SK-N-MC (cell line): ENCODE measurements at regions not wholly inside any gene's neighbourhood (a gene's known extent, or its start where the extent isn't known, plus 50 kb on each side); places are given as distances from the start of the nearest gene placed in this dataset.

ENCODE experiments used
- EZH2 ChIP-seq: fragments of 200-600 bp; sonication (generic); IDR thresholded peaks from one replicate; pipeline ENCODE4 v1.6.1; 2017; ENCODE audit warnings: antibody characterized with exemption
- FOXP2 ChIP-seq: optimal IDR thresholded peaks from 2 replicates; pipeline ENCODE3; 2011; ENCODE audit warnings: mild to moderate bottlenecking, moderate library complexity; ENCODE audit not compliant: insufficient read depth; ENCODE audit errors: extremely low read length, control extremely low read depth
- POLR2AphosphoS5 ChIP-seq: IDR thresholded peaks from 2 replicates; pipeline ENCODE4 v1.6.1; 2012; ENCODE audit warnings: mild to moderate bottlenecking, low read depth, low read length, borderline replicate concordance

- no peak for TF ChIP-seq EZH2
- TF ChIP-seq POLR2AphosphoS5, result no peak
- TF ChIP-seq FOXP2, result no peak
Observed at GRCh38 chr13:111620586-111620985, 300.1 kb downstream of the TEX29 start.
